ENCODE measurements at regions not wholly inside any gene's neighbourhood (a gene's known extent, or its start where the extent isn't known, plus 50 kb on each side); places are given as distances from the start of the nearest gene placed in this dataset.

- TF ChIP-seq POLR2AphosphoS5 (IDR thresholded peaks at IDR 0.05), result no peak
- TF ChIP-seq CTCF (IDR thresholded peaks at IDR 0.05), result no peak
These were observed 308.6 kb upstream of the CNR1 start for GRCh38 chr6:88474720-88475119.
